ENCODE measurements at regions not wholly inside any gene's neighbourhood (a gene's known extent, or its start where the extent isn't known, plus 50 kb on each side); places are given as distances from the start of the nearest gene placed in this dataset.

DNA sequence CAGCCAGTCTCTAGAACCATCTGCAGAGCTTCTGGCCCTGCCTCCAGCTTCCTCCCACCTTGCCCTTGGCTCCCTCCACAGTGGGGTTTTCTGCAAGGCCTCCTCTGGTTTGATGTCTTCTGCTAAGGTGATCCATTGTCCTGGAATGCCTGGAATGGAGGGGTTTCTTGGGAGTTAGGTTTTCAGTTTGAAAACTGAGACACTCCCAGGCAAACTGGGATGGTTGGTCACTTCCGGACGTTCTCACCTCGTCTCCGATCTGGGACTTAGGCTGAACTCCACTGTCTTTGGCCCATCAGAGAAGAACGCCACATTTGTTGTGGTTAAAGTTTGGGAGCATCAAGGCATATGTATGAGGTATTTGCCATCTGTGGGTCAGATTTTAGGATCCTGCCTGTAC lies 77.4 kb upstream of the KLHL25 start:
- Histone ChIP-seq H3K4me1 (ENCODE audit: control insufficient read depth, low read length) (no peaks in the 10 kb centered on the region), H3K79me2 (ENCODE audit: control insufficient read depth, low read length) (no peaks in the 10 kb centered on the region), H3F3A (ENCODE audit: control insufficient read depth, insufficient read depth) (no peaks in the 10 kb centered on the region), H4K20me1 (ENCODE audit: control insufficient read depth, insufficient read depth, low read depth, low read length) (no peaks in the 10 kb centered on the region), H3K4me2 (ENCODE audit: low read length) (no peak overlapping the region), H3K9me3 (ENCODE audit: control insufficient read depth, insufficient read depth, low read length) (no peaks in the 10 kb centered on the region), H3K36me3 (ENCODE audit: control insufficient read depth, low read length) (no peaks in the 10 kb centered on the region), H3K27ac (ENCODE audit: low read depth, low read length) (no peak overlapping the region), H3K9me2 (replicated peaks; ENCODE audit: control insufficient read depth, low read length) (no peaks in the 10 kb centered on the region), H3K27me3 (ENCODE audit: control insufficient read depth, low read length) (0 out of 2 replicates have a peak, but pooled peaks cover 3% of the 10 kb centered on the region), H3K4me3 (ENCODE audit: low read length) (no peak overlapping the region)
- TF ChIP-seq, protein P1, sequence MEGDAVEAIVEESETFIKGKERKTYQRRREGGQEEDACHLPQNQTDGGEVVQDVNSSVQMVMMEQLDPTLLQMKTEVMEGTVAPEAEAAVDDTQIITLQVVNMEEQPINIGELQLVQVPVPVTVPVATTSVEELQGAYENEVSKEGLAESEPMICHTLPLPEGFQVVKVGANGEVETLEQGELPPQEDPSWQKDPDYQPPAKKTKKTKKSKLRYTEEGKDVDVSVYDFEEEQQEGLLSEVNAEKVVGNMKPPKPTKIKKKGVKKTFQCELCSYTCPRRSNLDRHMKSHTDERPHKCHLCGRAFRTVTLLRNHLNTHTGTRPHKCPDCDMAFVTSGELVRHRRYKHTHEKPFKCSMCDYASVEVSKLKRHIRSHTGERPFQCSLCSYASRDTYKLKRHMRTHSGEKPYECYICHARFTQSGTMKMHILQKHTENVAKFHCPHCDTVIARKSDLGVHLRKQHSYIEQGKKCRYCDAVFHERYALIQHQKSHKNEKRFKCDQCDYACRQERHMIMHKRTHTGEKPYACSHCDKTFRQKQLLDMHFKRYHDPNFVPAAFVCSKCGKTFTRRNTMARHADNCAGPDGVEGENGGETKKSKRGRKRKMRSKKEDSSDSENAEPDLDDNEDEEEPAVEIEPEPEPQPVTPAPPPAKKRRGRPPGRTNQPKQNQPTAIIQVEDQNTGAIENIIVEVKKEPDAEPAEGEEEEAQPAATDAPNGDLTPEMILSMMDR (IDR thresholded peaks at IDR 0.05; ENCODE audit: low read depth, low read length, poor library complexity, severe bottlenecking) = no peak
- no peak for TF ChIP-seq EZH2phosphoT487 (IDR thresholded peaks at IDR 0.05; ENCODE audit: borderline replicate concordance, low read length)

DNA sequence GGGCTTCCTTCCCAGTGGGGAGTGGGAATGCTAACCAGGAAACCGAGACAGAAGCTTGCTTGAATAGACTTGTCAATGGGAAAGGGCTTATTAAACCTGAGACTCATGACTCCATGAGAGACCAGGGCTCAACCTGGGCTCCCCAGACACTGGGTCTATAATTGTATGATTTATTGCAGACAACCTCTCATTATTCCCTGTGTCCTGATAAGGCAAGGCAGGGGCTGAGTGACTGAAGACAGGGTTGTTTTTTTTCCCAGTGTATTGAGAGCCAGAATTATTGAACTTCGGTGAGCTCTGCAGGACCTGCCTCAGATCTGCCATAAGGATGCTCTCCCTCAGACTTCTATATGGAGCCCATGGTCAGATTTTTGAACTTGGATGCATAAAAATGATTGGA lies 79.5 kb upstream of the KLHL25 start:
- TF ChIP-seq, protein P1 (IDR thresholded peaks at IDR 0.05; ENCODE audit: low read depth, low read length, poor library complexity, severe bottlenecking) = no peak
- TF ChIP-seq EZH2phosphoT487 (IDR thresholded peaks at IDR 0.05; ENCODE audit: borderline replicate concordance, low read length) = no peak
- Histone ChIP-seq H4K20me1 (ENCODE audit: control insufficient read depth, insufficient read depth, low read depth, low read length) (no peaks in the 10 kb centered on the region), H3K4me3 (ENCODE audit: low read length) (no peak overlapping the region), H3F3A (ENCODE audit: control insufficient read depth, insufficient read depth) (no peaks in the 10 kb centered on the region), H3K4me1 (ENCODE audit: control insufficient read depth, low read length) (no peaks in the 10 kb centered on the region), H3K9me3 (ENCODE audit: control insufficient read depth, insufficient read depth, low read length) (no peaks in the 10 kb centered on the region), H3K27me3 (ENCODE audit: control insufficient read depth, low read length) (no peaks in the 10 kb centered on the region), H3K79me2 (ENCODE audit: control insufficient read depth, low read length) (no peaks in the 10 kb centered on the region), H3K9me2 (replicated peaks; ENCODE audit: control insufficient read depth, low read length) (no peaks in the 10 kb centered on the region), H3K36me3 (ENCODE audit: control insufficient read depth, low read length) (no peaks in the 10 kb centered on the region), H3K27ac (ENCODE audit: low read depth, low read length) (no peak overlapping the region), H3K4me2 (ENCODE audit: low read length) (no peak overlapping the region)

DNA sequence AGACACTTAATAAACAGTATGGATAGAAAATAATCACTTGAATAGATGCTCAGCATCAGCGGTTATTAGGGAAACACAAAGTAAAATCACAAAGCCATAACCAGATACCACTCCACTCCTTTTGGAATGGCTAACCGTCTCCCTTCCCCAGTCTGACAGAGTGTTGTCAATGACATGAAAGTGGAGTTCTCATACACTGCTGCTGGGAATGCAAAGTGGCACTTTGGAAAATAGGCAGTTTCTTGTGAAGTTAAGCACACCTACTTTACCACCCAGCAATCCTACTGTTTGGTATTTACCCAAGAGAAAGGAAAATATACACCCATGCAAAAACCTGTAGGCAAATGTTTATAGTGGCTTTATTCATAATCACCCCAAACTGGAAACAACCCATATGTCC lies 81.0 kb upstream of the KLHL25 start:
- Histone ChIP-seq H3K9me2 (replicated peaks; ENCODE audit: control insufficient read depth, low read length) (no peaks in the 10 kb centered on the region), H3K79me2 (ENCODE audit: control insufficient read depth, low read length) (no peaks in the 10 kb centered on the region), H3K36me3 (ENCODE audit: control insufficient read depth, low read length) (no peaks in the 10 kb centered on the region), H3K4me2 (ENCODE audit: low read length) (no peak overlapping the region), H3F3A (ENCODE audit: control insufficient read depth, insufficient read depth) (no peaks in the 10 kb centered on the region), H3K9me3 (ENCODE audit: control insufficient read depth, insufficient read depth, low read length) (no peaks in the 10 kb centered on the region), H3K27ac (ENCODE audit: low read depth, low read length) (no peak overlapping the region), H4K20me1 (ENCODE audit: control insufficient read depth, insufficient read depth, low read depth, low read length) (no peaks in the 10 kb centered on the region), H3K4me3 (ENCODE audit: low read length) (no peak overlapping the region), H3K27me3 (ENCODE audit: control insufficient read depth, low read length) (no peaks in the 10 kb centered on the region), H3K4me1 (ENCODE audit: control insufficient read depth, low read length) (no peaks in the 10 kb centered on the region)
- no peak for TF ChIP-seq EZH2phosphoT487 (IDR thresholded peaks at IDR 0.05; ENCODE audit: borderline replicate concordance, low read length)
- TF ChIP-seq, protein P1 (IDR thresholded peaks at IDR 0.05; ENCODE audit: low read depth, low read length, poor library complexity, severe bottlenecking) = no peak

DNA sequence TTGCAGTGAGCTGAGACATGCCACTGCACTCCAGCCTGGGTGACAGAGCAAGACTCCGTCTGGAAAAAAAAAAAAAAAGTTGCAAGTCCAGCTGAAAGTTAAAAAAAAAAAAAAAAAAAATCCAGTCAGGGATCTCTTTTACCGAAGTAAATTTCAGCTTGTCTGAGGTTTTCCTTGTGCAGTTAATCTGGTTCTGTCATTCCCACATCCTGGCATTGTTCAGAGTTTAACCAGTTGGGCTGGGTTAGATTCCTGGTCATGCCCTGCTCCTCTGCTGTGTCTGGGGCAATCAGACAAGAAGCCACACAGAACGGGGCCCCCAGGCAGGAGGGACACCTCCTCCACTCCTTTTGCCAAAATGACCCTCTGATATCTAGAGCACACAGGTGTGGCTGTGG lies 84.1 kb upstream of the KLHL25 start:
- Histone ChIP-seq H3K27ac (ENCODE audit: low read depth, low read length) (no peak overlapping the region), H4K20me1 (ENCODE audit: control insufficient read depth, insufficient read depth, low read depth, low read length) (no peaks in the 10 kb centered on the region), H3K79me2 (ENCODE audit: control insufficient read depth, low read length) (no peaks in the 10 kb centered on the region), H3F3A (ENCODE audit: control insufficient read depth, insufficient read depth) (no peaks in the 10 kb centered on the region), H3K4me2 (ENCODE audit: low read length) (no peak overlapping the region), H3K4me1 (ENCODE audit: control insufficient read depth, low read length) (no peaks in the 10 kb centered on the region), H3K9me2 (replicated peaks; ENCODE audit: control insufficient read depth, low read length) (no peaks in the 10 kb centered on the region), H3K9me3 (ENCODE audit: control insufficient read depth, insufficient read depth, low read length) (no peaks in the 10 kb centered on the region), H3K36me3 (ENCODE audit: control insufficient read depth, low read length) (no peaks in the 10 kb centered on the region), H3K27me3 (ENCODE audit: control insufficient read depth, low read length) (no peaks in the 10 kb centered on the region), H3K4me3 (ENCODE audit: low read length) (no peak overlapping the region)
- TF ChIP-seq, protein P1 (IDR thresholded peaks at IDR 0.05; ENCODE audit: low read depth, low read length, poor library complexity, severe bottlenecking) = no peak
- no peak for TF ChIP-seq EZH2phosphoT487 (IDR thresholded peaks at IDR 0.05; ENCODE audit: borderline replicate concordance, low read length)
